ENCODE measurements at regions not wholly inside any gene's neighbourhood (a gene's known extent, or its start where the extent isn't known, plus 50 kb on each side); places are given as distances from the start of the nearest gene placed in this dataset.

DNA sequence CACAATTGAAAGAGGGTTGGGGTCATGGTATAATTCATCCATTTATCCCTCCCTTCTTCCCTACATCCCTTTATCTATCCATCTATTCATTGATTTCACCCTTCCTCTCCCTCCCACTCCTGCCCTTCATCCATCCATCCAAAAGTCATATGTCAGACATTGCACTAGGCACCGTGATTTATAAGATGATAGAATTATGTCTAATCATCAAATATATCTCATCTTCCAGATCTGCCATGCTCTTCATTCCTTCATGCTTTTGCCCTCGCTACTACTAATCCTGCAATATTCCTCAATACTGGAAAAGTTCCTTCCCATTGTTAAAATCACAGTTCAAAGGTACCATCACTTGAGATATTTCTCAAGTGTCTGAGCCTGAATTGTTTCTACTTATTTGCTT is 335.2 kb upstream of the CDH11 start:
- no peak for TF ChIP-seq SOX15 (CRISPR knock-in tag; IDR thresholded peaks at IDR 0.05)
- TF ChIP-seq, protein P1, sequence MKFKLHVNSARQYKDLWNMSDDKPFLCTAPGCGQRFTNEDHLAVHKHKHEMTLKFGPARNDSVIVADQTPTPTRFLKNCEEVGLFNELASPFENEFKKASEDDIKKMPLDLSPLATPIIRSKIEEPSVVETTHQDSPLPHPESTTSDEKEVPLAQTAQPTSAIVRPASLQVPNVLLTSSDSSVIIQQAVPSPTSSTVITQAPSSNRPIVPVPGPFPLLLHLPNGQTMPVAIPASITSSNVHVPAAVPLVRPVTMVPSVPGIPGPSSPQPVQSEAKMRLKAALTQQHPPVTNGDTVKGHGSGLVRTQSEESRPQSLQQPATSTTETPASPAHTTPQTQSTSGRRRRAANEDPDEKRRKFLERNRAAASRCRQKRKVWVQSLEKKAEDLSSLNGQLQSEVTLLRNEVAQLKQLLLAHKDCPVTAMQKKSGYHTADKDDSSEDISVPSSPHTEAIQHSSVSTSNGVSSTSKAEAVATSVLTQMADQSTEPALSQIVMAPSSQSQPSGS (CRISPR knock-in tag; IDR thresholded peaks at IDR 0.05; ENCODE audit: borderline replicate concordance, low read depth): no peak
- TF ChIP-seq CREB1 (CRISPR knock-in tag; IDR thresholded peaks at IDR 0.05): no peak
- TF ChIP-seq, protein P2, sequence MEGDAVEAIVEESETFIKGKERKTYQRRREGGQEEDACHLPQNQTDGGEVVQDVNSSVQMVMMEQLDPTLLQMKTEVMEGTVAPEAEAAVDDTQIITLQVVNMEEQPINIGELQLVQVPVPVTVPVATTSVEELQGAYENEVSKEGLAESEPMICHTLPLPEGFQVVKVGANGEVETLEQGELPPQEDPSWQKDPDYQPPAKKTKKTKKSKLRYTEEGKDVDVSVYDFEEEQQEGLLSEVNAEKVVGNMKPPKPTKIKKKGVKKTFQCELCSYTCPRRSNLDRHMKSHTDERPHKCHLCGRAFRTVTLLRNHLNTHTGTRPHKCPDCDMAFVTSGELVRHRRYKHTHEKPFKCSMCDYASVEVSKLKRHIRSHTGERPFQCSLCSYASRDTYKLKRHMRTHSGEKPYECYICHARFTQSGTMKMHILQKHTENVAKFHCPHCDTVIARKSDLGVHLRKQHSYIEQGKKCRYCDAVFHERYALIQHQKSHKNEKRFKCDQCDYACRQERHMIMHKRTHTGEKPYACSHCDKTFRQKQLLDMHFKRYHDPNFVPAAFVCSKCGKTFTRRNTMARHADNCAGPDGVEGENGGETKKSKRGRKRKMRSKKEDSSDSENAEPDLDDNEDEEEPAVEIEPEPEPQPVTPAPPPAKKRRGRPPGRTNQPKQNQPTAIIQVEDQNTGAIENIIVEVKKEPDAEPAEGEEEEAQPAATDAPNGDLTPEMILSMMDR (IDR thresholded peaks at IDR 0.05): no peak
- no peak for TF ChIP-seq JAZF1 (CRISPR knock-in tag; IDR thresholded peaks at IDR 0.05)
- no peak for TF ChIP-seq CBFB (CRISPR knock-in tag; IDR thresholded peaks at IDR 0.05; ENCODE audit: low read depth)
- TF ChIP-seq, protein P3, sequence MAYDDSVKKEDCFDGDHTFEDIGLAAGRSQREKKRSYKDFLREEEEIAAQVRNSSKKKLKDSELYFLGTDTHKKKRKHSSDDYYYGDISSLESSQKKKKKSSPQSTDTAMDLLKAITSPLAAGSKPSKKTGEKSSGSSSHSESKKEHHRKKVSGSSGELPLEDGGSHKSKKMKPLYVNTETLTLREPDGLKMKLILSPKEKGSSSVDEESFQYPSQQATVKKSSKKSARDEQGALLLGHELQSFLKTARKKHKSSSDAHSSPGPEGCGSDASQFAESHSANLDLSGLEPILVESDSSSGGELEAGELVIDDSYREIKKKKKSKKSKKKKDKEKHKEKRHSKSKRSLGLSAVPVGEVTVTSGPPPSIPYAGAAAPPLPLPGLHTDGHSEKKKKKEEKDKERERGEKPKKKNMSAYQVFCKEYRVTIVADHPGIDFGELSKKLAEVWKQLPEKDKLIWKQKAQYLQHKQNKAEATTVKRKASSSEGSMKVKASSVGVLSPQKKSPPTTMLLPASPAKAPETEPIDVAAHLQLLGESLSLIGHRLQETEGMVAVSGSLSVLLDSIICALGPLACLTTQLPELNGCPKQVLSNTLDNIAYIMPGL (CRISPR knock-in tag; IDR thresholded peaks at IDR 0.05): no peak
- TF ChIP-seq, protein P4, sequence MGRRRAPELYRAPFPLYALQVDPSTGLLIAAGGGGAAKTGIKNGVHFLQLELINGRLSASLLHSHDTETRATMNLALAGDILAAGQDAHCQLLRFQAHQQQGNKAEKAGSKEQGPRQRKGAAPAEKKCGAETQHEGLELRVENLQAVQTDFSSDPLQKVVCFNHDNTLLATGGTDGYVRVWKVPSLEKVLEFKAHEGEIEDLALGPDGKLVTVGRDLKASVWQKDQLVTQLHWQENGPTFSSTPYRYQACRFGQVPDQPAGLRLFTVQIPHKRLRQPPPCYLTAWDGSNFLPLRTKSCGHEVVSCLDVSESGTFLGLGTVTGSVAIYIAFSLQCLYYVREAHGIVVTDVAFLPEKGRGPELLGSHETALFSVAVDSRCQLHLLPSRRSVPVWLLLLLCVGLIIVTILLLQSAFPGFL (CRISPR knock-in tag; IDR thresholded peaks at IDR 0.05; ENCODE audit: borderline replicate concordance): no peak
- TF ChIP-seq, protein P5, sequence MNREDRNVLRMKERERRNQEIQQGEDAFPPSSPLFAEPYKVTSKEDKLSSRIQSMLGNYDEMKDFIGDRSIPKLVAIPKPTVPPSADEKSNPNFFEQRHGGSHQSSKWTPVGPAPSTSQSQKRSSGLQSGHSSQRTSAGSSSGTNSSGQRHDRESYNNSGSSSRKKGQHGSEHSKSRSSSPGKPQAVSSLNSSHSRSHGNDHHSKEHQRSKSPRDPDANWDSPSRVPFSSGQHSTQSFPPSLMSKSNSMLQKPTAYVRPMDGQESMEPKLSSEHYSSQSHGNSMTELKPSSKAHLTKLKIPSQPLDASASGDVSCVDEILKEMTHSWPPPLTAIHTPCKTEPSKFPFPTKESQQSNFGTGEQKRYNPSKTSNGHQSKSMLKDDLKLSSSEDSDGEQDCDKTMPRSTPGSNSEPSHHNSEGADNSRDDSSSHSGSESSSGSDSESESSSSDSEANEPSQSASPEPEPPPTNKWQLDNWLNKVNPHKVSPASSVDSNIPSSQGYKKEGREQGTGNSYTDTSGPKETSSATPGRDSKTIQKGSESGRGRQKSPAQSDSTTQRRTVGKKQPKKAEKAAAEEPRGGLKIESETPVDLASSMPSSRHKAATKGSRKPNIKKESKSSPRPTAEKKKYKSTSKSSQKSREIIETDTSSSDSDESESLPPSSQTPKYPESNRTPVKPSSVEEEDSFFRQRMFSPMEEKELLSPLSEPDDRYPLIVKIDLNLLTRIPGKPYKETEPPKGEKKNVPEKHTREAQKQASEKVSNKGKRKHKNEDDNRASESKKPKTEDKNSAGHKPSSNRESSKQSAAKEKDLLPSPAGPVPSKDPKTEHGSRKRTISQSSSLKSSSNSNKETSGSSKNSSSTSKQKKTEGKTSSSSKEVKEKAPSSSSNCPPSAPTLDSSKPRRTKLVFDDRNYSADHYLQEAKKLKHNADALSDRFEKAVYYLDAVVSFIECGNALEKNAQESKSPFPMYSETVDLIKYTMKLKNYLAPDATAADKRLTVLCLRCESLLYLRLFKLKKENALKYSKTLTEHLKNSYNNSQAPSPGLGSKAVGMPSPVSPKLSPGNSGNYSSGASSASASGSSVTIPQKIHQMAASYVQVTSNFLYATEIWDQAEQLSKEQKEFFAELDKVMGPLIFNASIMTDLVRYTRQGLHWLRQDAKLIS (CRISPR knock-in tag; IDR thresholded peaks at IDR 0.05; ENCODE audit: borderline replicate concordance): no peak
- TF ChIP-seq, protein P6, sequence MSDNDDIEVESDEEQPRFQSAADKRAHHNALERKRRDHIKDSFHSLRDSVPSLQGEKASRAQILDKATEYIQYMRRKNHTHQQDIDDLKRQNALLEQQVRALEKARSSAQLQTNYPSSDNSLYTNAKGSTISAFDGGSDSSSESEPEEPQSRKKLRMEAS (CRISPR knock-in tag; IDR thresholded peaks at IDR 0.05): no peak

All from WTC11 (cell line).